Loucy (cell line): ENCODE measurements at regions not wholly inside any gene's neighbourhood (a gene's known extent, or its start where the extent isn't known, plus 50 kb on each side); places are given as distances from the start of the nearest gene placed in this dataset.

Experiments
- H2AFZ ChIP-seq: fragments of 200-600 bp; sonication (generic); 2 replicates; pipeline ENCODE4 v1.6.0; 2016; ENCODE audit warnings: antibody characterized with exemption, mild to moderate bottlenecking, low read length, moderate library complexity
- H3F3A ChIP-seq: fragments of 200-600 bp; 2 replicates; pipeline ENCODE4 v1.6.0; 2016; ENCODE audit warnings: antibody characterized with exemption, low read depth, mild to moderate bottlenecking
- H3K27me3 ChIP-seq: fragments of 200-600 bp; sonication (generic); 2 replicates; pipeline ENCODE4 v1.6.1; 2014; ENCODE audit warnings: low read length, mild to moderate bottlenecking; ENCODE audit not compliant: insufficient read depth, poor library complexity, severe bottlenecking
- H3K36me3 ChIP-seq: fragments of 200-600 bp; sonication (generic); 2 replicates; pipeline ENCODE4 v1.6.1; 2016; ENCODE audit warnings: low read length; ENCODE audit not compliant: insufficient read depth
- H3K4me1 ChIP-seq: fragments of 200-600 bp; sonication (generic); 2 replicates; pipeline ENCODE4 v1.5.1; 2014; ENCODE audit warnings: low read length, mild to moderate bottlenecking; ENCODE audit not compliant: insufficient read depth, poor library complexity, severe bottlenecking
- H3K4me2 ChIP-seq: fragments of 200-600 bp; sonication (generic); 2 replicates; pipeline ENCODE4 v1.6.0; 2014; ENCODE audit warnings: antibody characterized with exemption, low read length, low read depth, mild to moderate bottlenecking; ENCODE audit not compliant: poor library complexity, severe bottlenecking
- H3K4me3 ChIP-seq: fragments of 200-600 bp; sonication (generic); 2 replicates; pipeline ENCODE4 v1.5.1; 2014; ENCODE audit warnings: low read length, mild to moderate bottlenecking, mixed read lengths; ENCODE audit not compliant: poor library complexity, severe bottlenecking
- H3K79me2 ChIP-seq: fragments of 200-600 bp; sonication (generic); 2 replicates; pipeline ENCODE4 v1.6.1; 2014; ENCODE audit warnings: low read length; ENCODE audit not compliant: insufficient read depth
- H3K9ac ChIP-seq: fragments of 200-600 bp; sonication (generic); 2 replicates; pipeline ENCODE4 v1.6.0; 2014; ENCODE audit warnings: mild to moderate bottlenecking, low read depth, low read length, moderate library complexity; ENCODE audit not compliant: poor library complexity, severe bottlenecking
- H3K9me2 ChIP-seq: fragments of 200-600 bp; sonication (generic); replicated peaks from 2 replicates; pipeline ENCODE4 v1.6.1; 2016; ENCODE audit warnings: low read depth, low read length, mixed read lengths
- H3K9me3 ChIP-seq: fragments of 200-600 bp; sonication (generic); 2 replicates; pipeline ENCODE4 v1.6.1; 2014; ENCODE audit warnings: mild to moderate bottlenecking, antibody characterized with exemption, low read length, low read depth; ENCODE audit not compliant: insufficient read depth
- H4K20me1 ChIP-seq: fragments of 200-600 bp; sonication (generic); 2 replicates; pipeline ENCODE4 v1.6.0; 2014; ENCODE audit warnings: antibody characterized with exemption, low read length, mild to moderate bottlenecking; ENCODE audit not compliant: insufficient read depth, poor library complexity, severe bottlenecking
- CTCF ChIP-seq: fragments of 200-600 bp; sonication (generic); conservative IDR thresholded peaks from 2 replicates; pipeline ENCODE4 v1.5.1; 2014; ENCODE audit warnings: mild to moderate bottlenecking, antibody characterized with exemption, low read length
- EZH2phosphoT487 ChIP-seq: fragments of 200-600 bp; IDR thresholded peaks from 2 replicates; pipeline ENCODE4 v1.6.1; 2018; ENCODE audit warnings: antibody characterized with exemption, mild to moderate bottlenecking, moderate library complexity, borderline replicate concordance

DNA sequence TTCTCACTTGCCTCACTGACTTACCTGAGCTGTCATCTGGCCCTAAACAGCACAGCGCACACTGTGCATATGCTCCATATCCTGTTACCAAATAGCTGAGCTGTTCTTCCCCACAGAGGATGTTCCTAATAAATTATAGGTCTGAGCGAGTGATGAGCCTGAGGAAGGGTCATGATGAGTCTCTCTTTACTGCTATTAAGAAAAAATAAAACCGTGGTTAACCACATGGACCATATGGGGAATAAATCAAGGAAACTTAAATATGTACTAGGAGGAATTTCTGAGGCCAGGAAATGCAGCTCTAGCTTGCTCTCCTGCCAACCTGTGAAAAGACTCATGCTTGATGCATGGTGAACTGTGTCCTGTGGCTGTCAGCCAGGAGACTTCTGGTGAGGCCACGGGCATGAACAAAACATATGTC lies 424.8 kb upstream of the DMAC1 start:
- Histone ChIP-seq H3K27me3 (no peaks in the 10 kb centered on the region), H4K20me1 (no peaks in the 10 kb centered on the region), H3K79me2 (no peaks in the 10 kb centered on the region), H3K4me2 (no peak overlapping the region), H3K4me1 (peaks cover 17% of the 10 kb centered on the region), H3K4me3 (no peak overlapping the region), H3K36me3 (no peaks in the 10 kb centered on the region), H2AFZ (no peak overlapping the region), H3K9me2 (no peaks in the 10 kb centered on the region), H3F3A (no peaks in the 10 kb centered on the region), H3K9me3 (no peaks in the 10 kb centered on the region), H3K9ac (no peak overlapping the region)
- TF ChIP-seq CTCF (no peak), EZH2phosphoT487 (no peak)

DNA sequence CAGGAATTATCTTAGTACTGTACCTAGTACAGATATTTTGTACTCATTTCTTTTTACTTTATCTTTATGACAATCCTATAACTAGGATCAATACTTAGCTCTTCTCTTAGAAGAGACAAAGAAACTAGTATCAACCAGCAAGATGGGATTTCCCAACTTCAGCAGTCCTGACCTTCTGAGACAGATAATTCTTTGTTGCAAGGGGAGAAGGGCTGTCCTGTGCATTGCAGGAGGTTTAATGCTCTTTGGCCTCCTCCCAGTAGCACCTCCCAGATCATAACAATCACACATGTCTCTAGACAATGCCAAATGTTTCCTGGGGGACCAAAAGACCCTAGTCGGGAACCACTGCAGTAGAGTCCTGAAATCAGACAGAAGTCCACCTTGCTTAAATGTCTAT lies 424.3 kb upstream of the DMAC1 start:
- H2AFZ ChIP-seq: no peak overlapping the region
- H3K4me2 ChIP-seq: no peak overlapping the region
- H3K27me3 ChIP-seq: no peaks in the 10 kb centered on the region
- H3F3A ChIP-seq: no peaks in the 10 kb centered on the region
- H3K36me3 ChIP-seq: no peaks in the 10 kb centered on the region
- H3K9ac ChIP-seq: no peak overlapping the region
- H3K4me1 ChIP-seq: peaks cover 12% of the 10 kb centered on the region
- TF ChIP-seq CTCF (no peak), EZH2phosphoT487 (no peak)
- no peaks in the 10 kb centered on the region for H3K9me3 ChIP-seq
- no peak overlapping the region for H3K4me3 ChIP-seq
- H3K9me2 ChIP-seq: no peaks in the 10 kb centered on the region
- no peaks in the 10 kb centered on the region for H4K20me1 ChIP-seq
- H3K79me2 ChIP-seq: no peaks in the 10 kb centered on the region

DNA sequence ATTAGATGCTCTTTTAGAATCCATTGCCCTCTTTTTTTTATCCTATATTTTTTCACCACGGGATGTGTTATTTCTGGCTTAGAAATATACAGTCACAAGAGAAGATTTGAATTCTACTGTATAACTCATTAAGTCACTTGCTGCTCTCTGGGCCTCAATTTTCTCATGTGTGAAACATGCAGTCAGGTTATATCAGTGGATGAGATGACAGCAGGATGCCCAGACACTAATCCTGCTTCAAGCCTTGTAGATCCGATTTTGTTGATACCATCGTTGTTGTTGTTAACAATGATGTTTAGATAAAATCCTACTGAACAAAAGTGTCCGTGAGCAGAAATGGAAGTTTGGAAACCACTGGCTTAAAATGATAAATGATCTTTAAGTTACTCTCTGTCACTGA lies 421.9 kb upstream of the DMAC1 start:
- Histone ChIP-seq H3K79me2 (no peaks in the 10 kb centered on the region), H3F3A (no peaks in the 10 kb centered on the region), H3K9ac (no peak overlapping the region), H3K4me1 (peaks cover 11% of the 10 kb centered on the region), H3K9me2 (no peaks in the 10 kb centered on the region), H3K36me3 (no peaks in the 10 kb centered on the region), H2AFZ (no peak overlapping the region), H3K9me3 (no peaks in the 10 kb centered on the region), H4K20me1 (no peaks in the 10 kb centered on the region), H3K4me2 (no peak overlapping the region), H3K27me3 (no peaks in the 10 kb centered on the region), H3K4me3 (no peak overlapping the region)
- TF ChIP-seq EZH2phosphoT487: no peak
- no peak for TF ChIP-seq CTCF
